Gastrocnemius medialis (tissue), 4 donors: ENCODE measurements at regions not wholly inside any gene's neighbourhood (a gene's known extent, or its start where the extent isn't known, plus 50 kb on each side); places are given as distances from the start of the nearest gene placed in this dataset.
A peak's percentile ranks its signal among the peaks of the same experiment; 100 is the strongest.
"Not testable (repeated sequence)": the region's sequence is repeated elsewhere in the genome, so short reads cannot be mapped to it uniquely, and the experiment has no call there.

Source experiments
- ATAC-seq, 2 donors: fragments of 150-250 bp; one replicate each; pipeline ENCODE4 v1.9.1; 2016
- DNase-seq, 2 donors: peaks; one replicate each; pipeline ENCODE4 v3.0.0-alpha.2; 2019
- H3K27ac ChIP-seq, 4 donors: fragments of 200-600 bp; sonication (generic); 1 replicate in 1 of 4; 2 replicates in 3 of 4; pipeline ENCODE4 v1.5.1; 2016 to 2018; ENCODE audit warnings: mild to moderate bottlenecking in 2 of 4, moderate library complexity in 1 of 4
- H3K27me3 ChIP-seq, 3 donors: fragments of 200-600 bp; sonication (generic) in 2 of 3; 1 replicate in 1 of 3; 2 replicates in 2 of 3; pipeline versions ENCODE4 v1.5.1 to v1.6.0; 2016 to 2019; ENCODE audit warnings: mild to moderate bottlenecking in 1 of 3, moderate library complexity in 1 of 3
- H3K36me3 ChIP-seq, 2 donors: fragments of 200-600 bp; sonication (generic) in 1 of 2; one replicate each; pipeline ENCODE4 v1.5.1; 2017 to 2018
- H3K4me1 ChIP-seq, 2 donors: fragments of 200-600 bp; sonication (generic) in 1 of 2; one replicate each; pipeline ENCODE4 v1.5.1; 2016 to 2017; ENCODE audit warnings: mild to moderate bottlenecking in 2 of 2
- H3K4me3 ChIP-seq, 4 donors: fragments of 200-600 bp; sonication (generic) in 3 of 4; 1 replicate in 1 of 4; 2 replicates in 3 of 4; pipeline ENCODE4 v1.5.1; 2016 to 2019; ENCODE audit warnings: mild to moderate bottlenecking in 2 of 4
- H3K9me3 ChIP-seq, 3 donors: fragments of 200-600 bp; sonication (generic) in 2 of 3; 1 replicate in 1 of 3; 2 replicates in 2 of 3; pipeline ENCODE4 v1.5.1; 2016 to 2019
- POLR2A ChIP-seq, 2 donors: fragments of 450-650 bp; IDR thresholded peaks; one replicate each; pipeline ENCODE4 v1.6.1; 2017; ENCODE audit warnings: antibody characterized with exemption in 2 of 2, mild to moderate bottlenecking in 2 of 2, moderate library complexity in 2 of 2
- in situ Hi-C, 4 donors: fragments of 200-750 bp; cut with MboI; loops; one replicate each; pipeline versions ENCODE4 v1.15.0 to v1.8.0; 2017; ENCODE audit warnings: low sequenced_read_pairs in 4 of 4
- intact Hi-C: fragments of 100-400 bp; cut with DNase I; formaldehyde crosslinking; loops from one replicate; pipeline ENCODE4 v1.15.1; 2023; ENCODE audit warnings: low total_unique reads
- TF ChIP-seq, protein P1 (sequence below), 5 experiments: fragments of 450-650 bp in 3 of 5; fragments of 200-600 bp in 2 of 5; sonication (generic) in 2 of 5; IDR thresholded peaks in 4 of 5; conservative IDR thresholded peaks in 1 of 5; 1 replicate in 4 of 5; 2 replicates in 1 of 5; pipeline ENCODE4 v1.5.1; 2016 to 2019; ENCODE audit warnings: antibody characterized with exemption in 5 of 5, mild to moderate bottlenecking in 3 of 5, moderate library complexity in 3 of 5

DNA sequence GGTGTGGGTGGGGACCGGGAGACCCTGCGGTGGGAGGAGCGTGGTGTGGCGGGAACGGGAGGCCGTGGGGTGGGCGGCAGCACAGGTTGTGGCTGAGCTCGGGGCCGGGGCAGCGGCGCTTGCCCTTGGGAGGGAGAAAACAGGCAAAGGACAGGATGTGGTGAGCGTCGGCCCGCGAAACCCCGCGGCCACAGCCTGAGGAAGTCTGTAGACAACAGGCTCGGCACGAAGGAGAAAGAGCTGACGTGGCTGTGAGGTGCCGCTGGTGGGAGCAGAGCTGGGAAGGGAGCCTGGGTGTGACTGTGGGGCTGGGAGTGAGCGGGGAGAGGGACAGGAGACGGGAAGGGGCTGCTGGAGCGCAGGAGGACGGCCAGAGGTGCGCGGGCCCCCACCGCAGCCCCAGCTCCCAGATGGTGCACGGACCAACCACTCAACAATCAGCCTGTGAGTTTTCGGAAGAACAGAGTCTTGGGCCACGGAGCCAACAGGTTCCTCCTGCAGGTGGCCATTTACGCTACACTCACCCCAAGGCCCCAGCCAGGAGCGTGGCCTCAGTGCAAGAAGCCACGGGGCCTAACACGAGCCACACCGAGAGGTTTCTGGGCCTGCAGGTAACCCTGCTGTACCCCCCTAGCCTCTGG, 202.8 kb downstream of the DLL1 start:
- Histone ChIP-seq H3K36me3 (no peaks in the 10 kb centered on the region), H3K27ac (no peak overlapping the region), H3K4me1 (no peaks in the 10 kb centered on the region), H3K9me3 (no peaks in the 10 kb centered on the region), H3K4me3 (no peak overlapping the region), H3K27me3 (no peaks in the 10 kb centered on the region)
- in situ Hi-C loops (no loop called here), intact Hi-C loops (no loop called here)
- TF ChIP-seq, protein P1, sequence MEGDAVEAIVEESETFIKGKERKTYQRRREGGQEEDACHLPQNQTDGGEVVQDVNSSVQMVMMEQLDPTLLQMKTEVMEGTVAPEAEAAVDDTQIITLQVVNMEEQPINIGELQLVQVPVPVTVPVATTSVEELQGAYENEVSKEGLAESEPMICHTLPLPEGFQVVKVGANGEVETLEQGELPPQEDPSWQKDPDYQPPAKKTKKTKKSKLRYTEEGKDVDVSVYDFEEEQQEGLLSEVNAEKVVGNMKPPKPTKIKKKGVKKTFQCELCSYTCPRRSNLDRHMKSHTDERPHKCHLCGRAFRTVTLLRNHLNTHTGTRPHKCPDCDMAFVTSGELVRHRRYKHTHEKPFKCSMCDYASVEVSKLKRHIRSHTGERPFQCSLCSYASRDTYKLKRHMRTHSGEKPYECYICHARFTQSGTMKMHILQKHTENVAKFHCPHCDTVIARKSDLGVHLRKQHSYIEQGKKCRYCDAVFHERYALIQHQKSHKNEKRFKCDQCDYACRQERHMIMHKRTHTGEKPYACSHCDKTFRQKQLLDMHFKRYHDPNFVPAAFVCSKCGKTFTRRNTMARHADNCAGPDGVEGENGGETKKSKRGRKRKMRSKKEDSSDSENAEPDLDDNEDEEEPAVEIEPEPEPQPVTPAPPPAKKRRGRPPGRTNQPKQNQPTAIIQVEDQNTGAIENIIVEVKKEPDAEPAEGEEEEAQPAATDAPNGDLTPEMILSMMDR (IDR thresholded peaks at IDR 0.05 in 4 of 5, conservative IDR thresholded peaks at IDR 0.05 in 1 of 5): no peak
- TF ChIP-seq POLR2A (IDR thresholded peaks at IDR 0.05): no peak
- no peak for ATAC-seq
- peak in 1 of 2 donors; percentile 8 for DNase-seq

DNA sequence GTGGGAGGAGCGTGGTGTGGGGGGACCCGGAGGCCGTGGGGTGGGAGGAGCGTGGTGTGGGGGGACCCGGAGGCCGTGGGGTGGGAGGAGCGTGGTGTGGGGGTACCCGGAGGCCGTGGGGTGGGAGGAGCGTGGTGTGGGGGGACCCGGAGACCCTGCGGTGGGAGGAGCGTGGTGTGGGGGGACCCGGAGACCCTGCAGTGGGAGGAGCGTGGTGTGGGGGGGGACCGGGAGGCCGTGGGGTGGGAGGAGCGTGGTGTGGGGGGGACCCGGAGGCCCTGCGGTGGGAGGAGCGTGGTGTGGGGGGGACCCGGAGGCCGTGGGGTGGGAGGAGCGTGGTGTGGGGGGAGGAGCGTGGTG, 203.5 kb downstream of the DLL1 start:
- H3K4me3 ChIP-seq, ATAC-seq, H3K36me3 ChIP-seq, H3K27ac ChIP-seq, intact Hi-C loops, H3K4me1 ChIP-seq, in situ Hi-C loops, H3K9me3 ChIP-seq, H3K27me3 ChIP-seq: not testable (repeated sequence)
- DNase-seq: peak in 1 of 2 donors; percentile 10

DNA sequence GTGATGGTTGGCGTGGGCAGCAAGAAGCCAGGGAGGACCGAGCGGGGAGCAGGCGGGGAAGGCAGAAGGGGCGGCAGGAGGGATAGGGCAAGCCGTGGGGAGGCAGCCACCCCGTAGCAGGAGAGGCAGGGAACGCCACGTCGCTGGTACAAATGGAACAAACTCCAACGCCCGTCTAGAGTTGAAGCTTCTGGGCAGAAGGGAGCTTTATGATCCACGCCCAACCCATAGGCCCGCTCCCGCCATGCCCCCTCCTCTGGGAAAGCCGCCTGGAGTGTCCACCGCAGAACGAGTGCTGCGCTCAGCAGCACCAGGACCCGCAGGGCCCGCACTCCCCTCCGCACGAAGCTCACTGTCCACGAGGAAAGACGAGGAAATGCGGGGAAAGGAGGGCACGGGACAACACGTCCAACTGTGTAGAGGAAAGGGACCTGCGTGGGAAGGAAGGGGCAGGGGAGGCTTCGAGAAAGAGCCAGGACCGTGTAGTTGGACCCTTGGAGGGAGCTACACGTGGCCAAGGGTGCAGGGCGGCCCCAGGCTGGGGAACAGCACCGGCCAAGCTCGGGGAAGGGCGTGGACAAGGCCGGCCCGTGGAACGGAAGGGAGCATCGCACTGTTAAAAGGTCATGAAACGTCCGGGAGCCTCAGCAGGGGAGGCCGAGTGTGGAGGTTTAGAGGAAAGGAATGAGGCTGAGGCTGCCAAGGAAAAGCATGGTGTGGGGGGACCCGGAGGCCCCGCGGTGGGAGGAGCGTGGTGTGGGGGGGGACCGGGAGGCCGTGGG, 204.0 kb downstream of the DLL1 start:
- TF ChIP-seq, protein P1 (IDR thresholded peaks at IDR 0.05 in 4 of 5, conservative IDR thresholded peaks at IDR 0.05 in 1 of 5): no peak
- no peak for TF ChIP-seq POLR2A (IDR thresholded peaks at IDR 0.05)
- Histone ChIP-seq H3K36me3 (no peaks in the 10 kb centered on the region), H3K4me3 (no peak overlapping the region), H3K27me3 (no peaks in the 10 kb centered on the region), H3K27ac (no peak overlapping the region), H3K9me3 (no peaks in the 10 kb centered on the region), H3K4me1 (no peaks in the 10 kb centered on the region)
- DNase-seq: peak in 1 of 2 donors; percentile 0
- ATAC-seq: no peak
- intact Hi-C loops: no loop called here
- in situ Hi-C loops: no loop called here

DNA sequence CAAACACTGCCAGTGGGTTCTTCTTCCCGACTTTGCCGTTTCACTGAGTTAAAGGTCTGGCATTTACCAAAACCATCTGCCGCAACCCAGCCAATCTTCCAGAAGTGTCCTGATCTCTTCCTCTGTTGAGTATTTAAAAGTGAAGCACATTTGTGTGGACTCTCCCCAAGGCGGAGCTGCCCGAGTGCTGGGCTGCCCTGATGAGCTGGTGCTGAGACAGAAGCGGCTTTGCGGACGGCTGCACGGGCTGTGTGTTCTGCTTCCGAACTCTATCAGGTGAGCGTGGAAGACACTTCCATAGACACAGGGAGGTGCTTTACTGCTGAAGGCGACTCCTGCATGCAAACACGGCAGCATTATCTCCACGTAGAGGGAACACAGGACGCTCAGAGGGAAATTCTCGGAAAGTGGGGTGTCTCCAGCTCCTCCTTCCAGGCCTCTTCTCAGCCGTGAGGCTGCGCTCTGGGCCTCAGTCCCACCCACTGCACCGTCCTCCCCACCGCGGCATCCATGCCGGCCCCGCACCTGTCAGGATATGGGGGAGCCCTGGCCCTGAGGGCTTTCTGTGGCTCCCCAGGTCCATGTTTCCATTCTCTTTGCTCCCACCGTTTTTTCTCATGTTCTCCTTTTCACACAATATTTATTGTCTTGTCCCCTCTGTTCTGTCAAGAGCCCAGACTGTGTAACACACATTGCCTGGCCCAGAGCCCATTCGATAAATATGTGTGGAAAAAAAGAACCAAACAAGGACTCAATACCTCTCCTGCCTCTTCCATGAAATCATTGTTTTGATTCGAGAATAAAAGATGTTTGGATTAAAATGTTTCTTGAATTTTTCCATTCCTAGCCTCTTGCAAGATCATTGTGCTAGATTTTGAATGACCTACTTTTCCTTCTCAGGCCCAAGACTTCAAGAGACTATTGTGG, 205.1 kb downstream of the DLL1 start:
- in situ Hi-C loops (no loop called here), intact Hi-C loops (no loop called here)
- Histone ChIP-seq H3K4me1 (peaks cover 0 to 9% of the 10 kb centered on the region in 2 donors), H3K4me3 (no peak overlapping the region), H3K9me3 (no peaks in the 10 kb centered on the region), H3K27ac (no peak overlapping the region), H3K36me3 (no peaks in the 10 kb centered on the region), H3K27me3 (no peaks in the 10 kb centered on the region)
- TF ChIP-seq, protein P1 (IDR thresholded peaks at IDR 0.05 in 4 of 5, conservative IDR thresholded peaks at IDR 0.05 in 1 of 5): no peak
- DNase-seq: no peak
- no peak for ATAC-seq
